ENCODE measurements at regions not wholly inside any gene's neighbourhood (a gene's known extent, or its start where the extent isn't known, plus 50 kb on each side); places are given as distances from the start of the nearest gene placed in this dataset.
"Not testable (repeated sequence)": the region's sequence is repeated elsewhere in the genome, so short reads cannot be mapped to it uniquely, and the experiment has no call there.

DNA sequence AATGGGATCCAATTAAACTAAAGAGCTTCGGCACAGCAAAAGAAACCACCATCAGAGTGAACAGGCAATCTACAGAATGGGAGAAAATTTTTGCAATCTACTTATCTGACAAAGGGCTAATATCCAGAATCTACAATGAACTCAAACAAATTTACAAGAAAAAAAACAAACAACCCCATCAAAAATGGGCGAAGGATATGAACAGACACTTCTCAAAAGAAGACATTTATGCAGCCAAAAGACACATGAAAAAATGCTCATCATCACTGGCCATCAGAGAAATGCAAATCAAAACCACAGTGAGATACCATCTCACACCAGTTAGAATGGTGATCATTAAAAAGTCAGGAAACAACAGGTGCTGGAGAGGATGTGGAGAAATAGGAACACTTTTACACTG lies 158.8 kb upstream of the VIPR2 start:
- H3K36me3 ChIP-seq (ENCODE audit: insufficient read depth, low read length); H3K36me3 Mint-ChIP-seq; H3K4me1 Mint-ChIP-seq; H3K4me1 ChIP-seq (ENCODE audit: insufficient read depth, low read length); H3K27me3 ChIP-seq (ENCODE audit: insufficient read depth, low read length); POLR2A ChIA-PET (ENCODE audit: partially characterized antibody); H3K27ac Mint-ChIP-seq; DNase-seq; H3K4me3 ChIP-seq (ENCODE audit: low read length in 2 of 2); H3K27me3 Mint-ChIP-seq; H3K9me3 ChIP-seq (ENCODE audit: control insufficient read depth in 1 of 2, low read length in 2 of 2); H3K27ac ChIP-seq (ENCODE audit: low read depth, low read length); intact Hi-C loops (cut with micrococcal nuclease); H3K4me3 Mint-ChIP-seq; CTCF ChIA-PET (ENCODE audit: partially characterized antibody): not testable (repeated sequence)
- H3K9me3 Mint-ChIP-seq: peaks cover 0 to 20% (median 8%) of the 10 kb centered on the region in 8 donors

DNA sequence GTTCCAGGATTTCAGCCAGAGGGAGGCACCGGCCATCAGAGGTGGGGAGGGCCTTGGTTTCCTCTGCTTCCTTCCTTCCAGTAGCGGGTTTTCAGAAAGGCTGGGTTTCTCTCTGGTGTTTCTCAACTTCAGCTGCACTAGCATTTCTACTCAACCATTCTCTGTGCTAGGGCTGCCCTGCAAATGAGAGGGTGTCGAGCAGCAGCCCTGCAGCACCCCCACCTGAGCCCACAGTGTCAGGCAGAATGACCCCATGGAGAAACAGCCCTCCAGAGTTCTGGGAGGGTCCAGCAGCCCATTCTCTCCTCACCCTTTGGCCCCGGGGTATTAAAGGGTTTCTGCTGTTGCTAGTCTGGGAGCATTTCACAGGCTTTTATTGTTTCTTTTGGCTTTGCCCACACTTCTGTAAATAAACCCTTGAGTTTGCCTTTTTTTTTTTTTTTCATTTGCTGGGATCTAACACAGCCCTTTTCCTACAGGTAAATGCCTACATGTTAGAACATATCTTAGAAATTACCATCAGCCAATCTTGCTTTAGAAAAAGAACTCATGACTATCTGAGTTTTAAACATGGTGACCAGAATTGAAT lies 151.5 kb upstream of the VIPR2 start:
- Histone ChIP-seq H3K4me3 (ENCODE audit: low read length in 2 of 2) (no peak overlapping the region), H3K27me3 (ENCODE audit: insufficient read depth, low read length) (no peaks in the 10 kb centered on the region), H3K9me3 (ENCODE audit: control insufficient read depth in 1 of 2, low read length in 2 of 2) (no peaks in the 10 kb centered on the region), H3K36me3 (ENCODE audit: insufficient read depth, low read length) (no peaks in the 10 kb centered on the region), H3K27ac (ENCODE audit: low read depth, low read length) (no peak overlapping the region), H3K4me1 (ENCODE audit: insufficient read depth, low read length) (no peaks in the 10 kb centered on the region)
- peaks cover 0 to 2% (median 0%) of the 10 kb centered on the region in 4 donors for H3K4me1 Mint-ChIP-seq
- H3K27me3 Mint-ChIP-seq: peaks cover 11% of the 10 kb centered on the region in 2 donors
- no peaks in the 10 kb centered on the region for H3K36me3 Mint-ChIP-seq
- H3K9me3 Mint-ChIP-seq: peaks cover 0 to 17% (median 11%) of the 10 kb centered on the region in 8 donors
- POLR2A ChIA-PET (ENCODE audit: partially characterized antibody): no interaction called here
- CTCF ChIA-PET (ENCODE audit: partially characterized antibody): no interaction called here
- no peak for DNase-seq
- H3K27ac Mint-ChIP-seq: no peak overlapping the region
- intact Hi-C loops (cut with micrococcal nuclease): no loop called here
- H3K4me3 Mint-ChIP-seq: no peak overlapping the region

DNA sequence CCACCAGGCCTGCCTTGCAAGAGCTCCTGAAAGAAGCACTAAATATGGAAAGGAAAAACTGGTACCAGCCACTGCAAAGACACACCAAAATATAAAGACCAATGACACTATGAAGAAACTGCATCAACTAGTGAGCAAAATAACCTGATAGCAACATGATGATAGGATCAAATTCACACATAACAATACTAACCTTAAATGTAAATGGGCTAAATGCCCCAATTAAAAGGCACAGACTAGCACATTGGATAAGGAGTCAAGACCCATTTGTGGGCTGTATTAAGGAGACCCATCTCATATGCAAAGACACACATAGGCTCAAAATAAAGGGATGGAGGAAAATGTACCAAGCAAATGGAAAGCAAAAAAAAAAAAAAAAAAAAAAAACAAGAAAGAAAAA lies 141.8 kb upstream of the VIPR2 start:
- CTCF ChIA-PET (ENCODE audit: partially characterized antibody); H3K4me1 Mint-ChIP-seq; H3K27ac ChIP-seq (ENCODE audit: low read depth, low read length); H3K36me3 Mint-ChIP-seq; DNase-seq; POLR2A ChIA-PET (ENCODE audit: partially characterized antibody); H3K9me3 ChIP-seq (ENCODE audit: control insufficient read depth in 1 of 2, low read length in 2 of 2); H3K4me3 ChIP-seq (ENCODE audit: low read length in 2 of 2); H3K4me1 ChIP-seq (ENCODE audit: insufficient read depth, low read length); H3K27ac Mint-ChIP-seq; H3K4me3 Mint-ChIP-seq; H3K36me3 ChIP-seq (ENCODE audit: insufficient read depth, low read length); intact Hi-C loops (cut with micrococcal nuclease); H3K27me3 ChIP-seq (ENCODE audit: insufficient read depth, low read length): not testable (repeated sequence)
- peaks cover 13 to 14% of the 10 kb centered on the region in 2 donors for H3K27me3 Mint-ChIP-seq
- H3K9me3 Mint-ChIP-seq: peaks cover 5 to 29% (median 21%) of the 10 kb centered on the region in 8 donors

DNA sequence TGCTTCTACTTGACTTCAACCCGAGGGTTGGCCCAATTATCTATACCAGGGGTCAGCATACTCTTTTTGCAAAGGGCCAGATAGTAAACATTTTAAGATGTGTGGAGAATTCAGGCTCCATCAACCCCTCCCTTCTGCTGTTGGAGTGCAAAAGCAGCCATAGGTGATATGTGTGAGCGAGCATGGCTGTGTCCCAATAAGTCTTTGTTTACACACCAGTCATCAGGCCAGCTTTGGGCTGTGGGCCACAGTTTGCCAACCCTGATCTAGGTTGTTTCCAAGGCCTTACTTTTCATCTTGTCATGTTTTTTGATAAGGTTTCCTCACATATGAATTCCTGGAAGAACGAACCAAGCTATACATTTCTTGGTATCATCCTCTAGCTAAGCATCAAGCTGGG lies 136.9 kb upstream of the VIPR2 start:
- no peaks in the 10 kb centered on the region for H3K36me3 Mint-ChIP-seq
- H3K27me3 Mint-ChIP-seq: peaks cover 7 to 14% of the 10 kb centered on the region in 2 donors
- no peaks in the 10 kb centered on the region for H3K9me3 ChIP-seq (ENCODE audit: control insufficient read depth in 1 of 2, low read length in 2 of 2)
- DNase-seq: no peak
- H3K36me3 ChIP-seq (ENCODE audit: insufficient read depth, low read length): no peaks in the 10 kb centered on the region
- no peak overlapping the region for H3K4me3 ChIP-seq (ENCODE audit: low read length in 2 of 2)
- CTCF ChIA-PET (ENCODE audit: partially characterized antibody): no interaction called here
- no peaks in the 10 kb centered on the region for H3K4me1 ChIP-seq (ENCODE audit: insufficient read depth, low read length)
- H3K4me3 Mint-ChIP-seq: no peak overlapping the region
- no peak overlapping the region for H3K27ac Mint-ChIP-seq
- intact Hi-C loops (cut with micrococcal nuclease): no loop called here
- H3K27ac ChIP-seq (ENCODE audit: low read depth, low read length): no peak overlapping the region
- H3K4me1 Mint-ChIP-seq: no peaks in the 10 kb centered on the region
- POLR2A ChIA-PET (ENCODE audit: partially characterized antibody): no interaction called here
- H3K27me3 ChIP-seq (ENCODE audit: insufficient read depth, low read length): no peaks in the 10 kb centered on the region
- H3K9me3 Mint-ChIP-seq: peaks cover 0 to 28% (median 17%) of the 10 kb centered on the region in 8 donors

DNA sequence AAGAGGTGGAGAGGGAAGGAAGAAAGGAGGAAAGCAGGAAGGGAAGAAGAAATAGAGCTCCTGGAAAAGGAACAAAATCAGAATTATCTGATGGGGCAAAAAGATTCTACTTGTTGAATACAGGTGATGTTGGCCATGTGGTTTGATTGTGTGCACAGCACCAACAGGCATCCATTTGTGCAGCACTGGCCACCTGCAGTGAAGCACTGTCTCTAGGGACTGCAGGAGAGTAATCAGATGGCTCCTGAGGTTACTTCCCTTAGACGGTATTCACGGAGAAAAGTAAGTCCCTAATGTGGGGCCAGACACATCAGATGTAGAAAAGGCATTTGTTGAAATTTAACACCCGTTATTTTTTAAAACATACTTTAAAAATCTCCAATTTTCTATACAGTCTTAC lies 135.3 kb upstream of the VIPR2 start:
- Mint-ChIP-seq H3K27me3 (peaks cover 6 to 9% of the 10 kb centered on the region in 2 donors), H3K4me1 (no peaks in the 10 kb centered on the region), H3K9me3 (peaks cover 0 to 22% (median 19%) of the 10 kb centered on the region in 8 donors), H3K36me3 (no peaks in the 10 kb centered on the region), H3K4me3 (no peak overlapping the region), H3K27ac (no peak overlapping the region)
- no peaks in the 10 kb centered on the region for H3K4me1 ChIP-seq (ENCODE audit: insufficient read depth, low read length)
- intact Hi-C loops (cut with micrococcal nuclease): no loop called here
- no peaks in the 10 kb centered on the region for H3K9me3 ChIP-seq (ENCODE audit: control insufficient read depth in 1 of 2, low read length in 2 of 2)
- no peak for DNase-seq
- H3K36me3 ChIP-seq (ENCODE audit: insufficient read depth, low read length): no peaks in the 10 kb centered on the region
- ChIA-PET CTCF (ENCODE audit: partially characterized antibody) (no interaction called here), POLR2A (ENCODE audit: partially characterized antibody) (no interaction called here)
- no peaks in the 10 kb centered on the region for H3K27me3 ChIP-seq (ENCODE audit: insufficient read depth, low read length)
- H3K4me3 ChIP-seq (ENCODE audit: low read length in 2 of 2): no peak overlapping the region
- no peak overlapping the region for H3K27ac ChIP-seq (ENCODE audit: low read depth, low read length)

DNA sequence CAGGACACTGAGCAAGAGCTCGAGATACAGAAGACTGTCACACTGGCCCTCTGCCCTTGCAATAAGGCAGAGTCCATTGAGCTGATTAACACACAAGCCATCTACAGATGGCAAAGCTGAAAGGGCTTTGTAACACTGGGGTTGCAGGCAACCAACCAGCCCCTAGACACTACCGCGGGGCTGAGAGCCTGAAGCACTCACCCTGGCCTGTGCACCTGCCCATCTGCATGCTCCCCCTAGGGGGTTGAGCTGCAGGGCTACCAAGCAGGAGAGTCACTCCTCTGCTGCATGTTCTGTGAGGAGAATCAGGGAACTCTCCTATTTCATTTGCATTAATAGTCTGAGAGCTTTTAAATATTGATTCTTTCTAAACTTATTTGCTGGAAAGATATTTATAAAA lies 128.1 kb upstream of the VIPR2 start:
- Mint-ChIP-seq H3K27me3 (peaks cover 4 to 6% of the 10 kb centered on the region in 2 donors), H3K27ac (no peak overlapping the region), H3K36me3 (peaks cover 0 to 7% of the 10 kb centered on the region in 2 donors), H3K4me1 (no peaks in the 10 kb centered on the region), H3K4me3 (no peak overlapping the region), H3K9me3 (peaks cover 9 to 54% (median 41%) of the 10 kb centered on the region in 8 donors)
- POLR2A ChIA-PET (ENCODE audit: partially characterized antibody): no interaction called here
- Histone ChIP-seq H3K27me3 (ENCODE audit: insufficient read depth, low read length) (no peaks in the 10 kb centered on the region), H3K36me3 (ENCODE audit: insufficient read depth, low read length) (no peaks in the 10 kb centered on the region), H3K4me3 (ENCODE audit: low read length in 2 of 2) (no peak overlapping the region), H3K27ac (ENCODE audit: low read depth, low read length) (no peak overlapping the region), H3K9me3 (ENCODE audit: control insufficient read depth in 1 of 2, low read length in 2 of 2) (peaks cover 0 to 9% of the 10 kb centered on the region in 2 donors), H3K4me1 (ENCODE audit: insufficient read depth, low read length) (no peaks in the 10 kb centered on the region)
- CTCF ChIA-PET (ENCODE audit: partially characterized antibody): no interaction called here
- intact Hi-C loops (cut with micrococcal nuclease): no loop called here
- no peak for DNase-seq

DNA sequence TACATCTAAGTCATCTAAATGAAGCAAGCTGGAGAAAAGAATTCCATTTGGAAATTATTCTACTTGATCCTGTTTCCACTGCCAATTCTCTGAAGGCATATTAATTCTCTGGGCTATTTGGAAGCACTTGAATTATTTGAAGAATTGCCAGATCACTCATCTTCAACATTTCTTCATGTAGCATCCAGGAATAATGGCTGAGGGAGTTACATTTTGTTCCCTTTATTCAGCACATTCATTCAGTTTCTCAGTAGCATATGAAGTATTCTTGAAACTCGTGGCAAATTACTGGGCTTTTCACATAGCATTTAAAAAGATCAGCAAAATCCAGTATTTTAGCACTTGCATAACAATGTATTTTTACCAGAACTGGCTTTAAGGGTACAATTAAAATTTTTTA lies 127.1 kb upstream of the VIPR2 start:
- H3K4me3 Mint-ChIP-seq: no peak overlapping the region
- CTCF ChIA-PET (ENCODE audit: partially characterized antibody): no interaction called here
- peaks cover 0 to 9% of the 10 kb centered on the region in 2 donors for H3K9me3 ChIP-seq (ENCODE audit: control insufficient read depth in 1 of 2, low read length in 2 of 2)
- POLR2A ChIA-PET (ENCODE audit: partially characterized antibody): no interaction called here
- no peak for DNase-seq
- peaks cover 4 to 6% of the 10 kb centered on the region in 2 donors for H3K27me3 Mint-ChIP-seq
- H3K4me3 ChIP-seq (ENCODE audit: low read length in 2 of 2): no peak overlapping the region
- H3K27me3 ChIP-seq (ENCODE audit: insufficient read depth, low read length): no peaks in the 10 kb centered on the region
- peaks cover 0 to 7% of the 10 kb centered on the region in 2 donors for H3K36me3 Mint-ChIP-seq
- H3K4me1 Mint-ChIP-seq: no peaks in the 10 kb centered on the region
- intact Hi-C loops (cut with micrococcal nuclease): no loop called here
- no peaks in the 10 kb centered on the region for H3K4me1 ChIP-seq (ENCODE audit: insufficient read depth, low read length)
- H3K36me3 ChIP-seq (ENCODE audit: insufficient read depth, low read length): no peaks in the 10 kb centered on the region
- no peak overlapping the region for H3K27ac ChIP-seq (ENCODE audit: low read depth, low read length)
- H3K9me3 Mint-ChIP-seq: peaks cover 9 to 52% (median 36%) of the 10 kb centered on the region in 8 donors
- H3K27ac Mint-ChIP-seq: no peak overlapping the region

DNA sequence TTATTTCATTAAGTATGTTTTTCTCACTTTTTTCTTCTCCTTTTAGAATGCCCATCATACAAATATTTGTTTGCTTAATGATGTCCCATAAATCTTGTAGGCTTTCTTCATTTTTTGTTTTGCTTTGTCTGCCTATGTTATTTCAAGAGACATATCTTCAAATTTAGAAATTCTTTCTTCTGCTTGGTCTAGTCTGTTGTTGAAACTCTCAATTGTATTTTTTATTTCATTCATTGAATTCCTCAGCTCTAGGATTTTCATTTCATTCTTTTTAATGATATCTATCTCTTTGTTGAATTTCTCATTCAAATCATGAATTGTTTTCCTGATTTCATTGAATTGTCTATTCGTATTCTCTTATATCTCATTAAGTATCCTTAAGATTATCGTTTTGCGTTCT lies 125.1 kb upstream of the VIPR2 start:
- Histone ChIP-seq H3K9me3 (ENCODE audit: control insufficient read depth in 1 of 2, low read length in 2 of 2) (peaks cover 0 to 9% of the 10 kb centered on the region in 2 donors), H3K27me3 (ENCODE audit: insufficient read depth, low read length) (no peaks in the 10 kb centered on the region), H3K4me1 (ENCODE audit: insufficient read depth, low read length) (no peaks in the 10 kb centered on the region), H3K27ac (ENCODE audit: low read depth, low read length) (no peak overlapping the region), H3K4me3 (ENCODE audit: low read length in 2 of 2) (no peak overlapping the region), H3K36me3 (ENCODE audit: insufficient read depth, low read length) (no peaks in the 10 kb centered on the region)
- intact Hi-C loops (cut with micrococcal nuclease): no loop called here
- Mint-ChIP-seq H3K4me3 (no peak overlapping the region), H3K4me1 (no peaks in the 10 kb centered on the region), H3K27me3 (peaks cover 3 to 4% of the 10 kb centered on the region in 2 donors), H3K27ac (no peak overlapping the region), H3K9me3 (peaks cover 9 to 45% (median 29%) of the 10 kb centered on the region in 8 donors), H3K36me3 (peaks cover 0 to 7% of the 10 kb centered on the region in 2 donors)
- POLR2A ChIA-PET (ENCODE audit: partially characterized antibody): no interaction called here
- CTCF ChIA-PET (ENCODE audit: partially characterized antibody): no interaction called here
- no peak for DNase-seq

Data from CD4-positive, alpha-beta memory T cell (primary cell).